ENCODE measurements at regions not wholly inside any gene's neighbourhood (a gene's known extent, or its start where the extent isn't known, plus 50 kb on each side); places are given as distances from the start of the nearest gene placed in this dataset.
"Not testable (repeated sequence)": the region's sequence is repeated elsewhere in the genome, so short reads cannot be mapped to it uniquely, and the experiment has no call there.

DNA sequence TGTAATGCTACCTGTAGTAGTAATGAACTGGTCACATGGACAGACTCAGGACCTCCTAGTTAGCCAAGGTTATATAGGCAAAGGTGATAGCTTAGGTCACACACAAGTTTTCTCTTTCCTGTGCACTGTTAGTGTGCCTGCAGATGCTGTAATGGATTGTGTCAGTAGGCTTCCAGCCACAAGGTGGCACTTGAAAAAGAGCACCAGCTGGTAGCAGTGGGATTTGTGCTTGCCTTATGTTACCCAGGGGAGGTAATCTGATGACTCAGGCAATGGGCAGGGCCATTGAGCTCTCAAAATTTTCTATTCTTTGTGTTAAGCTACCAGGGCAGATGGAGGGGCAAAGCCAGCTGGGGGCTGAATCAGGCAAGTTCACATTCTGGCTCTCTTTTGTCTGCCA lies 562.6 kb upstream of the TPTE start:
- H4K20me1 ChIP-seq (ENCODE audit: insufficient read depth, low read length); H3K27me3 Mint-ChIP-seq (ENCODE audit: low read depth in 3 of 3); H3K4me1 Mint-ChIP-seq; H3K9ac ChIP-seq (ENCODE audit: insufficient read depth, low read length, poor library complexity, severe bottlenecking); H3K4me1 ChIP-seq (ENCODE audit: control insufficient read depth in 1 of 2, insufficient read depth in 2 of 2, low read length in 2 of 2); H3K27ac Mint-ChIP-seq; H3K36me3 Mint-ChIP-seq; H3K36me3 ChIP-seq (replicated peaks in 1 of 2; ENCODE audit: control insufficient read depth in 1 of 2, insufficient read depth in 2 of 2, low read length in 2 of 2); H3K4me2 ChIP-seq (replicated peaks; ENCODE audit: extremely low read depth, low read length, poor library complexity, severe bottlenecking); H2AFZ ChIP-seq (ENCODE audit: insufficient read depth, low read depth, low read length, poor library complexity, severe bottlenecking); DNase-seq; H3K4me3 ChIP-seq (replicated peaks in 1 of 3; ENCODE audit: low read depth in 2 of 3, low read length in 3 of 3); H3K79me2 ChIP-seq (ENCODE audit: insufficient read depth, low read length); intact Hi-C loops (cut with micrococcal nuclease); H3K4me3 Mint-ChIP-seq; H3K27ac ChIP-seq (ENCODE audit: low read depth in 1 of 2, low read length in 2 of 2); H3K27me3 ChIP-seq (ENCODE audit: control insufficient read depth in 2 of 2, insufficient read depth in 2 of 2, low read length in 2 of 2): not testable (repeated sequence)
- peaks cover 19 to 32% of the 10 kb centered on the region in 2 donors for H3K9me3 ChIP-seq (replicated peaks in 1 of 2; ENCODE audit: control insufficient read depth in 1 of 2, insufficient read depth in 1 of 2, low read length in 2 of 2)
- peaks cover 0 to 21% (median 12%) of the 10 kb centered on the region in 7 donors for H3K9me3 Mint-ChIP-seq

DNA sequence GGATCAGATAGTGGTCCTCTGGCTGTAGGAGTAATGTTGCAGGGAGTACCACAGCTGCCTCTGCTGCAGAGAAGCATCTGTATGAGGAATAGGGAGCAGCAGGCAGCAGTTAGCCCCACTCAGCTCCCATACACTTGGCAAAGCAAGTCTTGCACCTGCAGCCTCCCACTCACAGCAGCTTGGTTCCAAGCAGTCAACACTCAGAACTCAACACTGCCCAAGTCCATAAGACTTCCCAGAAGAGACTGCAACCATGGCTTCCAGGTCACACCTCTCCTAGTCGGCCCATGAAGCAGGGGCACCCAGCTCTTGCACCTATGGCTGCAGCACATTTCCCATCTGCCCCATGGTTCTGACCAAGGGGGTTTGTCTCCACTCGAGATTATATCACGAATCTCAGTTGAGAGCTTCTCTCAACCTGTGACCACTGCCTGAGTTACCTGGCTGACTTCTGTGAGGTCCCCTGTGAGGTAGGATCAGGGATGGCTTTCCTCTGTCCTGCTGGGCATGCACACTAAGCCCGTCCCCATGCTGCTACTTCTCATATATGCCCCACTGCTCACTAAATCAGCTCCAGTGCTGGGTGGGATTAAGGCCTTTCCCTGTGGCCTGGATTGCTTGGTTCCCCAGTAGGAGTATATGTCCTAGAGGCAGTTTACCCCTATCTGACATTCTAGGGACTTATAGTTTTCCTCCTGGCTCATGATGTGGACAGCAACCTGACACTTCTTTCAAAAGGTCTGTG lies 562.0 kb upstream of the TPTE start:
- H3K79me2 ChIP-seq (ENCODE audit: insufficient read depth, low read length); H3K4me1 Mint-ChIP-seq; H3K4me3 Mint-ChIP-seq; H3K27me3 Mint-ChIP-seq (ENCODE audit: low read depth in 3 of 3); H3K36me3 ChIP-seq (replicated peaks in 1 of 2; ENCODE audit: control insufficient read depth in 1 of 2, insufficient read depth in 2 of 2, low read length in 2 of 2); H3K27me3 ChIP-seq (ENCODE audit: control insufficient read depth in 2 of 2, insufficient read depth in 2 of 2, low read length in 2 of 2); DNase-seq; H3K27ac ChIP-seq (ENCODE audit: low read depth in 1 of 2, low read length in 2 of 2); H4K20me1 ChIP-seq (ENCODE audit: insufficient read depth, low read length); H3K9ac ChIP-seq (ENCODE audit: insufficient read depth, low read length, poor library complexity, severe bottlenecking); H2AFZ ChIP-seq (ENCODE audit: insufficient read depth, low read depth, low read length, poor library complexity, severe bottlenecking); H3K4me3 ChIP-seq (replicated peaks in 1 of 3; ENCODE audit: low read depth in 2 of 3, low read length in 3 of 3); H3K27ac Mint-ChIP-seq; H3K4me1 ChIP-seq (ENCODE audit: control insufficient read depth in 1 of 2, insufficient read depth in 2 of 2, low read length in 2 of 2); H3K4me2 ChIP-seq (replicated peaks; ENCODE audit: extremely low read depth, low read length, poor library complexity, severe bottlenecking); H3K36me3 Mint-ChIP-seq; intact Hi-C loops (cut with micrococcal nuclease): not testable (repeated sequence)
- H3K9me3 Mint-ChIP-seq, result peaks cover 0 to 19% (median 12%) of the 10 kb centered on the region in 7 donors
- H3K9me3 ChIP-seq (replicated peaks in 1 of 2; ENCODE audit: control insufficient read depth in 1 of 2, insufficient read depth in 1 of 2, low read length in 2 of 2), result peaks cover 19 to 32% of the 10 kb centered on the region in 2 donors
- no CpG with 5 or more reads among the region's 4 CpGs for WGBS (ENCODE audit: insufficient coverage)

DNA sequence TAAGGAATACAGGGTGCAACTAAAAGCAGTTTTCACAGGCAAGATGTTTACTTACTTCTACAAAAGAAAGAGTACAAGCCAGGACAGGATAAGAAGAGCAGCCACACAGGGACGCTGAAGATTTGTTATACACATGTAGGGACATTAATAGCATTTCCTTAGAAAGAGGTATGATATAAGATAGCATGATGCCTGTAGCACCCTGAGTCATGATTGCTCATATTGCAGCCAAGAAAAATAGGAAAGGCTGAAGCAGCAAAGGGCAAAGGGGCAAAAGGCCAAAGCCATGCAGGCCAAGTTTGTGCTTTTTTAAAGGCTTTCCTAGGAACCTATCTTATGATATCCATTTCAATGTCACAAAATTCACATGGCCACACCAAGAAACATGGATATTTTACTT lies 552.0 kb upstream of the TPTE start:
- intact Hi-C loops (cut with micrococcal nuclease), result not testable (repeated sequence)
- WGBS (ENCODE audit: insufficient coverage), result no CpG with 5 or more reads among the region's 1 CpG

DNA sequence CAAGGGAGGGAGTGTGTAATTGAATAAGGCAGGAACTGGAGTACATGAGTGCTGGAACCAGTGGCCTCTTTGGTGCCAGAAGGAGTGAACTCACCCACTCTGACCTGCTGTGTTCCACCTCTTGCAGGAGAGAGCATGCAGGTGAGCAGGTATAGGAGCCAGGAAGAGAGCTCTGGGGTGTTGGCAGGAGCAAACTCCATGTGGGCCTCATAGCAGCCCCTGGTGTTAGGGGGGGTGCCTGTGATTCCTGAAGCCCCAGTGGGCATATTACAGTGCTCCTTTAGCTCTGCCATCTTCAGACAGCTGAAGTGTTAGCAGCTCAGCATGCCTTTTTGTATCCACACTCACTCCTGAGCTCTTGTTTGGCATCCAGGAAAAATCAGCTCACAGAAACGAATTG lies 549.4 kb upstream of the TPTE start:
- H2AFZ ChIP-seq (ENCODE audit: insufficient read depth, low read depth, low read length, poor library complexity, severe bottlenecking); H3K36me3 ChIP-seq (replicated peaks in 1 of 2; ENCODE audit: control insufficient read depth in 1 of 2, insufficient read depth in 2 of 2, low read length in 2 of 2); H3K4me3 Mint-ChIP-seq; intact Hi-C loops (cut with micrococcal nuclease); H3K4me1 ChIP-seq (ENCODE audit: control insufficient read depth in 1 of 2, insufficient read depth in 2 of 2, low read length in 2 of 2); H3K27me3 Mint-ChIP-seq (ENCODE audit: low read depth in 3 of 3); H4K20me1 ChIP-seq (ENCODE audit: insufficient read depth, low read length); H3K27ac ChIP-seq (ENCODE audit: low read depth in 1 of 2, low read length in 2 of 2); H3K27ac Mint-ChIP-seq; H3K4me2 ChIP-seq (replicated peaks; ENCODE audit: extremely low read depth, low read length, poor library complexity, severe bottlenecking); H3K36me3 Mint-ChIP-seq; H3K9ac ChIP-seq (ENCODE audit: insufficient read depth, low read length, poor library complexity, severe bottlenecking); DNase-seq; H3K4me1 Mint-ChIP-seq; H3K27me3 ChIP-seq (ENCODE audit: control insufficient read depth in 2 of 2, insufficient read depth in 2 of 2, low read length in 2 of 2); H3K4me3 ChIP-seq (replicated peaks in 1 of 3; ENCODE audit: low read depth in 2 of 3, low read length in 3 of 3); H3K79me2 ChIP-seq (ENCODE audit: insufficient read depth, low read length): not testable (repeated sequence)
- peaks cover 10 to 11% of the 10 kb centered on the region in 2 donors for H3K9me3 ChIP-seq (replicated peaks in 1 of 2; ENCODE audit: control insufficient read depth in 1 of 2, insufficient read depth in 1 of 2, low read length in 2 of 2)
- H3K9me3 Mint-ChIP-seq, result peaks cover 4 to 13% (median 6%) of the 10 kb centered on the region in 7 donors
- no CpG with 5 or more reads among the region's 1 CpG for WGBS (ENCODE audit: insufficient coverage)

More for the DNA sequence above, 552.0 kb upstream of the TPTE start:
- not testable (repeated sequence) for H3K27ac Mint-ChIP-seq; H3K79me2 ChIP-seq (ENCODE audit: insufficient read depth, low read length); H3K4me2 ChIP-seq (replicated peaks; ENCODE audit: extremely low read depth, low read length, poor library complexity, severe bottlenecking); H4K20me1 ChIP-seq (ENCODE audit: insufficient read depth, low read length); H3K4me3 ChIP-seq (replicated peaks in 1 of 3; ENCODE audit: low read depth in 2 of 3, low read length in 3 of 3); H3K36me3 Mint-ChIP-seq; H3K4me1 Mint-ChIP-seq; H3K27ac ChIP-seq (ENCODE audit: low read depth in 1 of 2, low read length in 2 of 2); H3K9ac ChIP-seq (ENCODE audit: insufficient read depth, low read length, poor library complexity, severe bottlenecking); H3K4me3 Mint-ChIP-seq; H3K36me3 ChIP-seq (replicated peaks in 1 of 2; ENCODE audit: control insufficient read depth in 1 of 2, insufficient read depth in 2 of 2, low read length in 2 of 2); DNase-seq; H3K27me3 Mint-ChIP-seq (ENCODE audit: low read depth in 3 of 3); H3K27me3 ChIP-seq (ENCODE audit: control insufficient read depth in 2 of 2, insufficient read depth in 2 of 2, low read length in 2 of 2); H2AFZ ChIP-seq (ENCODE audit: insufficient read depth, low read depth, low read length, poor library complexity, severe bottlenecking); H3K4me1 ChIP-seq (ENCODE audit: control insufficient read depth in 1 of 2, insufficient read depth in 2 of 2, low read length in 2 of 2)
- peaks cover 5 to 13% (median 8%) of the 10 kb centered on the region in 7 donors for H3K9me3 Mint-ChIP-seq
- peaks cover 10 to 11% of the 10 kb centered on the region in 2 donors for H3K9me3 ChIP-seq (replicated peaks in 1 of 2; ENCODE audit: control insufficient read depth in 1 of 2, insufficient read depth in 1 of 2, low read length in 2 of 2)

Measured in CD14-positive monocyte (primary cell).